NCI-H510A treated with DMSO at 0.1 percent for 48 hours (cell line): ENCODE measurements at regions not wholly inside any gene's neighbourhood (a gene's known extent, or its start where the extent isn't known, plus 50 kb on each side); places are given as distances from the start of the nearest gene placed in this dataset.

Experiments used
- DNase-seq: peaks from one replicate; lab custom pipeline; 2025; lab: John Stamatoyannopoulos, UW

- no peak for DNase-seq
These were observed 52.9 kb upstream of the DEFB112 start for GRCh38 chr6:50102676-50103075.

GRCh38 chr6:50110587-50110986 lies 60.9 kb upstream of the DEFB112 start:
- no peak for DNase-seq

GRCh38 chr6:50112981-50113857 lies 63.5 kb upstream of the DEFB112 start:
- DNase-seq, result no peak

- peak; percentile 93 for DNase-seq
These were observed 66.7 kb upstream of the DEFB112 start for GRCh38 chr6:50116390-50116789.

GRCh38 chr6:50116797-50117542 lies 67.2 kb upstream of the DEFB112 start:
- peak; percentile 93 for DNase-seq

- DNase-seq, result no peak
These were observed 70.6 kb upstream of the DEFB112 start for GRCh38 chr6:50120300-50120699.

GRCh38 chr6:50123688-50124087 lies 74.0 kb upstream of the DEFB112 start:
- DNase-seq, result no peak

GRCh38 chr6:50124572-50124971 lies 74.8 kb upstream of the DEFB112 start:
- DNase-seq, result no peak

- peak; percentile 63 for DNase-seq
These were observed 78.8 kb upstream of the DEFB112 start for GRCh38 chr6:50128420-50129005.

GRCh38 chr6:50135968-50136367 lies 86.2 kb upstream of the DEFB112 start:
- DNase-seq, result no peak

GRCh38 chr6:50141100-50141499 lies 91.4 kb upstream of the DEFB112 start:
- no peak for DNase-seq

GRCh38 chr6:50143011-50143719 lies 93.4 kb upstream of the DEFB112 start:
- no peak for DNase-seq

GRCh38 chr6:50145125-50145524 lies 95.4 kb upstream of the DEFB112 start:
- peak; percentile 27 for DNase-seq

- DNase-seq, result no peak
These were observed 97.6 kb upstream of the DEFB112 start for GRCh38 chr6:50147371-50147770.

GRCh38 chr6:50180646-50181045 lies 130.9 kb upstream of the DEFB112 start:
- no peak for DNase-seq

GRCh38 chr6:50185006-50185405 lies 135.3 kb upstream of the DEFB112 start:
- no peak for DNase-seq

- DNase-seq, result no peak
These were observed 137.7 kb upstream of the DEFB112 start for GRCh38 chr6:50187351-50187921.

- no peak for DNase-seq
These were observed 148.5 kb upstream of the DEFB112 start for GRCh38 chr6:50198245-50198644.

- DNase-seq, result no peak
These were observed 153.0 kb upstream of the DEFB112 start for GRCh38 chr6:50202766-50203165.

GRCh38 chr6:50211582-50211981 lies 161.9 kb upstream of the DEFB112 start:
- DNase-seq, result no peak

- DNase-seq, result no peak
These were observed 163.4 kb upstream of the DEFB112 start for GRCh38 chr6:50213146-50213545.

- no peak for DNase-seq
These were observed 165.2 kb upstream of the DEFB112 start for GRCh38 chr6:50214937-50215336.
